ENCODE measurements at regions not wholly inside any gene's neighbourhood (a gene's known extent, or its start where the extent isn't known, plus 50 kb on each side); places are given as distances from the start of the nearest gene placed in this dataset.
"Not testable (repeated sequence)": the region's sequence is repeated elsewhere in the genome, so short reads cannot be mapped to it uniquely, and the experiment has no call there.

GRCh38 chr15:32536507-32537172, 56.6 kb upstream of the GOLGA8N start:
- not testable (repeated sequence) for H3K27me3 Mint-ChIP-seq (ENCODE audit: low read depth); H3K4me1 Mint-ChIP-seq (ENCODE audit: low read depth); H3K9me3 Mint-ChIP-seq; H3K36me3 Mint-ChIP-seq (ENCODE audit: insufficient read depth)
- DNase-seq: peak; percentile 15
- peak overlapping the region; percentile 57 for H3K4me3 Mint-ChIP-seq
- ATAC-seq: peak; percentile 84 to 94

DNA sequence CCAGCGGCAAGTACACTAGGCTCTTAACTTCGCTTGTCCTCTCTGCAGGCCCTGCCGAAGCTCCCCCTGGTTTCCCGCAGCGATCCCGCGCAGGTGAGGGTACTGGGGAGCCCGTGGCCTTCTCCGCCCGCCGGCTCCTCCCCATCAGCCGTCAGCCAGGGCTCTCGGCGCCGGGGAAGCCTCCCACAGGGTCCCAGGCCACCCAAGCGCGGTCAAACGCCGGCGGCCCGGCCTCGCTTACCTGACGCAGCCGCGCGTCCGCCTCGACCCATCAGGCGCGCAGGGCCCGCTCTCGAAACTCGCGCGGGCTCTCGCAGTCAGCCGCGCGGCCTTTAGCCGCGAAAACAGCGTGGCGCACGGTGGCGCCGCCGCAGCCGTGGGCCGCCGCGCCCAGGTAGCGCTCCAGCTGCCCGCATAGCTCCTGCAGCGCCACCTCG, 57.2 kb upstream of the GOLGA8N start:
- not testable (repeated sequence) for H3K4me3 Mint-ChIP-seq; H3K36me3 Mint-ChIP-seq (ENCODE audit: insufficient read depth); DNase-seq; H3K4me1 Mint-ChIP-seq (ENCODE audit: low read depth); H3K9me3 Mint-ChIP-seq; H3K27me3 Mint-ChIP-seq (ENCODE audit: low read depth)
- ATAC-seq: peak; percentile 9 to 25

DNA sequence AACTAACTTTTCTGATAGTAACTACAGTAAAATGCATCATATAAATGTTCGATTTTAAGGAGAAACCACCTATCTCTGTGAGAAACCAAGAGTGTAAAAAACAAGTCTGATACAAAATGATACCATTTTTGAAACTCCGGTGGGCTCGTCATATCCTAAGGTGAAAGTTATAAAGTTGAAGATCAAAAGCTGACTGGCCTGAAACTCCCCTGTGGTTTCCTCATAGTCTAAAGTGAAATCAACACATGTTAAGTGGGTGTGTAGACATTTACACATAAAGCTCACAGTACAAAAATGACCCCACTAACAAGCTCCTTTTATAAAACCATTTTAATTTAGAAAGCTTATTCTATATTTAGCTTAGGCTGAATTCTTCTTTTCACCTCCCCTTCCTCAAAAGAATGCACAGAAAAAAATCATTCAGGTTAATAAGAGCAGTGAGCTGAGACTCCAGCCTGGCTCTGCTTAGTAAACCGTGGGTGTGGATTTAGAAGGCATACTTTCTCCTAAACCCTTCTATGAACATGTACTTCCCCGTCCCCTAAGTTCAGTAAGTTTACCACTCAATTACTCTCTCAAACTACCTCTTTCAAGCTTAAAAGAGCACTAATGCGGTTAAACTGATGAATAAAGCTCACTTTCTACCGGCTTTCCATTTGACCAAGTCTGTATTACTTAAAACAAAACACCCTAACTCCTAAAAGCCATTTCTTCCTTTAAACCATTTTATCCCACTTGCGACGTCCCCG, 57.9 kb upstream of the GOLGA8N start:
- not testable (repeated sequence) for H3K27me3 Mint-ChIP-seq (ENCODE audit: low read depth); H3K36me3 Mint-ChIP-seq (ENCODE audit: insufficient read depth); H3K4me3 Mint-ChIP-seq; H3K4me1 Mint-ChIP-seq (ENCODE audit: low read depth); H3K9me3 Mint-ChIP-seq; DNase-seq
- peak; percentile 53 to 64 for ATAC-seq

DNA sequence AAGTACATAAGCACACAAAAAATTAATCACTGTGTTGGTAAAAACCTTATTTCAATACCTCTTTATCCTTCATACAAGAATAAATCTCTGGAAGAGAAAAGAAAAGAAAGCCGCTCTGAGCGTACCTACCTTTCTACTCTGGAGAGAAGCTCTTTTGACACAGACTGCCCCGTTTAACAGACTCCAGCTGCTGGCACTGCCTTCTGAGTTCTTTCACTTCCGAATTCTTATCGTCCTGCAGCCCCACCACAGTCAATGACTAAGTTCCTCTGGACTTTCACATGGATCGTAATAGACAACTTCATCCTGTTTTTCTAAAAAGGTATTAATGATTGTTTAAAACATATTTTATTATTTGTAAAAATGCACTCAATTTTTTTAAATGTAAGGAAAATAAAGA, 67.5 kb upstream of the GOLGA8O start:
- not testable (repeated sequence) for H3K4me1 Mint-ChIP-seq (ENCODE audit: low read depth); ATAC-seq; H3K9me3 Mint-ChIP-seq; H3K36me3 Mint-ChIP-seq (ENCODE audit: insufficient read depth); H3K27me3 Mint-ChIP-seq (ENCODE audit: low read depth); DNase-seq; H3K4me3 Mint-ChIP-seq

GRCh38 chr15:32522421-32522820, 67.0 kb upstream of the GOLGA8O start:
- DNase-seq; H3K9me3 Mint-ChIP-seq; H3K4me1 Mint-ChIP-seq (ENCODE audit: low read depth); H3K4me3 Mint-ChIP-seq; H3K27me3 Mint-ChIP-seq (ENCODE audit: low read depth); H3K36me3 Mint-ChIP-seq (ENCODE audit: insufficient read depth); ATAC-seq: not testable (repeated sequence)

DNA sequence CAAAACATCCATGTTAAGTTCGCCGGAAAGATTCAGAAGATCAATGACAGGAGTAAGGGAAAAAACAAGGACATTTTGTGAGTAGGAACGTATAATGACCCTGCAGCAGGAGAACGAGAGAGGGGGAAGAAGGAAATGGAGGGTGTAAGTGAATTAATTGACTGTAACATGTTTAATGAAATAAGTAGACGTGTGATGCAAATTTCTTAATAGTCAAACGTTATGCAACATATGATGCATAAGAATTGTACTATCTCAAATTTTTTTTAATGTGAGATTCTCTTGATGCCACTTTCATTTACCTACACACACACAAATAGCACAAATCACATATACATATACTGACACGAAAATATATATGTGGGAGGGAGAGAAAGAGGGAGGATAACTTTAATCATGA, 63.5 kb upstream of the GOLGA8O start:
- not testable (repeated sequence) for H3K4me3 Mint-ChIP-seq; DNase-seq; H3K27me3 Mint-ChIP-seq (ENCODE audit: low read depth); H3K36me3 Mint-ChIP-seq (ENCODE audit: insufficient read depth); H3K9me3 Mint-ChIP-seq; ATAC-seq; H3K4me1 Mint-ChIP-seq (ENCODE audit: low read depth)

DNA sequence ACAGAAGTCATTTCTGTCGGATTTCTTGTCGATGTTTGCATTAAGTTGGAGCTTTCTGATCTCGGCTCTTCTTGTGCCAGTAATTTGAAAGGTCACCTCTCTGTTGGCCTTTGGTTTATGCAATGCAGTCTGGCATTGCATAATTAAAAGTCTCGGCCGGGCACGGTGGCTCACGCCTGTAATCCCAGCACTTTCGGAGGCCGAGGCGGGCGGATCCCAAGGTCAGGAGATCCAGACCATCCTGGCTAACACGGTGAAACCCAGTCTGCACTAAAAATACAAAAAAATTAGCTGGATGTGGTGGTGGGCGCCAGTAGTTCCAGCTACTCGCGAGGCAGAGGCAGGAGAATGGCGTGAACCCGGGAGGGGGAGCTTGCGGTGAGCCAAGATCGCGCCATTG, 62.6 kb upstream of the GOLGA8O start:
- not testable (repeated sequence) for H3K4me1 Mint-ChIP-seq (ENCODE audit: low read depth); H3K36me3 Mint-ChIP-seq (ENCODE audit: insufficient read depth); H3K27me3 Mint-ChIP-seq (ENCODE audit: low read depth); ATAC-seq; H3K9me3 Mint-ChIP-seq; H3K4me3 Mint-ChIP-seq; DNase-seq

- H3K36me3 Mint-ChIP-seq (ENCODE audit: insufficient read depth); H3K9me3 Mint-ChIP-seq; ATAC-seq; H3K27me3 Mint-ChIP-seq (ENCODE audit: low read depth); H3K4me3 Mint-ChIP-seq; DNase-seq; H3K4me1 Mint-ChIP-seq (ENCODE audit: low read depth): not testable (repeated sequence)
Measured at GRCh38 chr15:32516954-32517353, 61.5 kb upstream of the GOLGA8O start.

GRCh38 chr15:32513378-32513777, 57.9 kb upstream of the GOLGA8O start:
- not testable (repeated sequence) for H3K27me3 Mint-ChIP-seq (ENCODE audit: low read depth); DNase-seq; H3K4me1 Mint-ChIP-seq (ENCODE audit: low read depth); H3K4me3 Mint-ChIP-seq; H3K9me3 Mint-ChIP-seq; H3K36me3 Mint-ChIP-seq (ENCODE audit: insufficient read depth)
- peak in 1 of 2 donors; percentile 43 for ATAC-seq

DNA sequence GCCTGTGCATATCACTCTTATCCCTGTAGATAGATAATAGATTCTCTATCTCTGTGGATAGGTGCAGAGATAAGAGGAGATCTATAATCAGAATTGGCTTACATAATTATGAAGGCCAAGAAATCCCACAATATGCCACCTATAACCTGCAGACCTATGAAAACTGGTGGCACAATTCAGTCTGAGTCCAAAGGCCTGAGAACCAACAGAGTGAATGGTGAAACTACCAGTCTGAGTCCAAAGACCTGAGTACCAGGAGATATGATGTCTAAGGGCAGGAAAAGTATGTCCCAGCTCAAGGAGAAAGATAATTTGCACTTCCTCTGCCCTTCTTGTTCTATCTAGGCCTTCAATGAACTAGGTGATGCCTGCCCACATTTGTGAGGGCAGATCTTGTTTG, 54.6 kb upstream of the GOLGA8O start:
- H3K9me3 Mint-ChIP-seq; H3K4me1 Mint-ChIP-seq (ENCODE audit: low read depth); H3K36me3 Mint-ChIP-seq (ENCODE audit: insufficient read depth); DNase-seq; ATAC-seq; H3K4me3 Mint-ChIP-seq; H3K27me3 Mint-ChIP-seq (ENCODE audit: low read depth): not testable (repeated sequence)

DNA sequence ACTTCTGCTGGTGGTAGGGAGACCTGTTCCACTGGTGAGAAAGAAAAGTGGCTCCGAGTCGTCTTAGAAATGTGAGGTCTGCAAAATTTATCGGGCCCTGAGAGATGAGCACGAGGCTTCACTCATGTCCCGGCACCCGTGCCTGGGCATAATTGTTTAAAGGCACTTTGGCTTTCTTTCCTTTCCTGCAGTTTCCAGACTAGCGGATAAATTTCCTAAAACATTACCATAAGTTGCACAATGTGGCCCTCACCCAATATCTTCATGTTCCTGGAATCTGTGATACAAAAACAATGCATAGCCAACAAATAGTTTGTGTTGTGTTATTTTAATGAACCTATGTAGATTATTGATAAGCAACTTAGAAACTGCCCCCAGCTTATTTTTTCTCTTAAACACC, 52.6 kb upstream of the GOLGA8O start:
- ATAC-seq; DNase-seq; H3K9me3 Mint-ChIP-seq; H3K27me3 Mint-ChIP-seq (ENCODE audit: low read depth); H3K4me1 Mint-ChIP-seq (ENCODE audit: low read depth); H3K4me3 Mint-ChIP-seq; H3K36me3 Mint-ChIP-seq (ENCODE audit: insufficient read depth): not testable (repeated sequence)

GRCh38 chr15:32506787-32507186, 51.4 kb upstream of the GOLGA8O start:
- DNase-seq; H3K36me3 Mint-ChIP-seq (ENCODE audit: insufficient read depth); H3K4me1 Mint-ChIP-seq (ENCODE audit: low read depth); H3K9me3 Mint-ChIP-seq; H3K4me3 Mint-ChIP-seq; H3K27me3 Mint-ChIP-seq (ENCODE audit: low read depth); ATAC-seq: not testable (repeated sequence)

DNA sequence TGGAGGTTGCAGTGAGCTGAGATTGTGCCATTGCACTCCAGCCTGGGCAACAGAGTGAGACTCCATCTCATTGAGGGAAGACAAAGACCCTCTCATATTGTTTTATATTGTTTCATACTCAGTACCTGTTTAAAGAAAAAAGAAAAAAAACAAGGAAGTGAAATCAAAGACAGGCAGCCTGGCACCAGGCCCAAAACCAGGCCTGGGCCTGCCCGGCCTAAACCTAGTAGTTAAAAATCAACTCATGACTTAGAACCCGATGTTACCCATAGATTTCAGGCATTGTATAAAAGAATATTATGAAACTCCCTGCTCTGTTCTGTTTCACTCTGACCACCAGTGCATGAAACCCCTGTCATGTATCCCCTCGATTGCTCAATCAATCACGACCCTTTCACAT, 50.2 kb upstream of the GOLGA8O start:
- not testable (repeated sequence) for H3K36me3 Mint-ChIP-seq (ENCODE audit: insufficient read depth); H3K4me3 Mint-ChIP-seq; H3K9me3 Mint-ChIP-seq; DNase-seq; H3K27me3 Mint-ChIP-seq (ENCODE audit: low read depth); H3K4me1 Mint-ChIP-seq (ENCODE audit: low read depth); ATAC-seq

Data from activated T-cell treated with anti-CD3 and anti-CD28 coated beads, Interleukin-2, amount 50 U/mL, for 4 hours (primary cell).